GM18511 (cell line): ENCODE measurements at regions not wholly inside any gene's neighbourhood (a gene's known extent, or its start where the extent isn't known, plus 50 kb on each side); places are given as distances from the start of the nearest gene placed in this dataset.

Experiments used
- ATAC-seq: cut with Tn5 transposase; IDR thresholded peaks from one replicate; pipeline ENCODE4 v1.9.1; 2021; ENCODE audit warnings: mild to moderate bottlenecking, moderate library complexity; ENCODE audit not compliant: unreplicated experiment

GRCh38 chr4:136461533-136461932 lies 1070.8 kb downstream of the PCDH18 start:
- no peak for ATAC-seq

- no peak for ATAC-seq
Observed at GRCh38 chr4:136458326-136458725, 1074.0 kb downstream of the PCDH18 start.

GRCh38 chr4:136457577-136457976 lies 1074.7 kb downstream of the PCDH18 start:
- no peak for ATAC-seq

DNA sequence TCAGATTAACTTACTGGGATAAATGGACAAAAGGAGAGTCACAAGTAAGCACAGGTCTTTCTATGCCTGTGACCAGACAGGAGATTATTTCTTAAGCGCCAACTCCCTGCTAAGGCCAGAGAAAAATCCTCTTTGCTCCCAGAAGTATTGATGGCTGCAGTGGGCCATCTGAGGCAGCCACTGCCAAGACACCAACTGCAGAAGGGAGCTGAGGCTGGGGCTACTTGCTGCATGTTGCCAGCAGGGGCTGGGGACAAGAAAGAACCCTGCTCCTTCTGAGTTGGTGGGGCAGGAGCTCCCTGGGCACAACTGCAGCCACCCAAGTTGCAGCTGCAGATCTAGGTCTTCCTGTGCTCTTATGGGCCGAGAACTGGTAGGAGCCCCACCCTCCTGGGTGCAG lies 1075.3 kb downstream of the PCDH18 start:
- ATAC-seq = no peak

GRCh38 chr4:136443006-136443405 lies 1089.3 kb downstream of the PCDH18 start:
- ATAC-seq = no peak

DNA sequence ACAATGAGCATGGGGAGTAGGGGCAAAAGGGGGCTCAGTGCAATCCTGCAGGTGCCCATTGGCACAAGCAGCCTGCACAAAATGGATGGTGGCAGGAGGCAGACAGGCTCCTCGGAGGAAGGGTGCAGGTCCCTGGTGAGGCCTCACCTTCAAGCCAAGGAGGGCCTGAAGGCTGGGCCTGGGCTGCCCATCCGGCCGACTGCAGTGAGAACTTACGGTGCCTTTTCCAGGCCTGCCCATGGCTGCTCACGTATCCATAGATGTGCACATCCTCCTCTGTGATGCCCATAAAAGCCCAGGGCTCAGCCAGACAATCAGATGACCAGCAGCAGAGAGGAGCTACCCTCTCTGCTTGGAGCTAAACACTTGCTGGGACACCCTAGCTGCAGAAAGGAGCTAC lies 1089.8 kb downstream of the PCDH18 start:
- ATAC-seq = no peak

- no peak for ATAC-seq
Observed at GRCh38 chr4:136441629-136442282, 1090.5 kb downstream of the PCDH18 start.

DNA sequence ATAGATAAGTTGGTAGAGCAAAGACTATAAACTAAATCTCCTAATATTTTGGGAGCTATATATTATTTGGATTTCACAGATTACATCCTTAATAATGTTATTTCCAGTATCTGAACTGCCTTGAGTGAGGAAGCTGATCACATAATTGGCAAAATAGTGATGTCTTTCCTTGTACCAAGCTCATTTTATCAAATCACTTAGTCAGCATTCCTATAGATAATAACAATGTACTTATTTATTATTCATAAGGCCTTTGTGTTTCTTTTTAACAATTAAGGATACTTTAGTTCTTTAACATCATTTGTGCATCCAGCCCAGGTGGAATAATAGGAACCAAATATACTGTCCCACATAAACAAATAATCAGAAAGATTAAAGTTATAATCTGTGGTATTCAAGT lies 1093.6 kb downstream of the PCDH18 start:
- ATAC-seq = no peak

DNA sequence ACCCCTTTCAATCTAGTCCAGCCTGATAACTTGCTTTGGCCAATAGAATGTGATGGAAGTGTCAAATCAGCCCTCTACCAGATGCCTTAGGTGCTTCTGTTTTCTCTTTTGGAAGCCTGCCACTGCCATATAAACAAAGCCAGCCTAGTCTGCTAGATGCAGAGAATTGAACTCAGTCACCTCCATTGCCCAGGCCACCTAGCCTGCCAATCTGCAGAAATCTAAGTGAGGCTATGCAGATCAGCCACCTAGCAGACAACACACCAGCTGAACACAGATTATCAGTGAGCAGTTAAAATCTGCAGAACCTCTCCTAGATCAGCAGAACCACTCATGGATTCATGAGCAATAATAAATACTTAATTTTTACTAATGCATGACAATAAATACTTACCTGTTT lies 1108.2 kb downstream of the PCDH18 start:
- no peak for ATAC-seq

- no peak for ATAC-seq
Observed at GRCh38 chr4:136414981-136415380, 1117.3 kb downstream of the PCDH18 start.

- no peak for ATAC-seq
Observed at GRCh38 chr4:136412708-136413107, 1119.6 kb downstream of the PCDH18 start.

DNA sequence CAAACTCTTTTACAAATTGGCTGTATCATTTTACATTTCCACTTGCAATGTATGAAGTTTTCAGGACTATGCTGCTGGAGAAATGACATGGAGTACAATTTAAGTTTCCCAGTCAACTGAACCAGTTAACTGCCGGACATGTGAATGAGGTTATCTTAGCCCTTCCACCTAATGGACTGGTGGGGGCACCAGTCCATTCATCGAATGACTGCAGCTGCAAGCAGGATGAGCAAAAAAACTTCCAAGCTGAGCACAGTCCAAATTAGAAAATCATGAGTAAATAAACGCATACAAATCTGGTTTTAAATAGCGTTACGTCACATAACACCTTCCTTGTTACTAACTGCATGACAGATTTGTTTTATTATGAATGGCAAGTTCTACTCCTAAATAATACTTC lies 1131.5 kb downstream of the PCDH18 start:
- ATAC-seq = no peak

DNA sequence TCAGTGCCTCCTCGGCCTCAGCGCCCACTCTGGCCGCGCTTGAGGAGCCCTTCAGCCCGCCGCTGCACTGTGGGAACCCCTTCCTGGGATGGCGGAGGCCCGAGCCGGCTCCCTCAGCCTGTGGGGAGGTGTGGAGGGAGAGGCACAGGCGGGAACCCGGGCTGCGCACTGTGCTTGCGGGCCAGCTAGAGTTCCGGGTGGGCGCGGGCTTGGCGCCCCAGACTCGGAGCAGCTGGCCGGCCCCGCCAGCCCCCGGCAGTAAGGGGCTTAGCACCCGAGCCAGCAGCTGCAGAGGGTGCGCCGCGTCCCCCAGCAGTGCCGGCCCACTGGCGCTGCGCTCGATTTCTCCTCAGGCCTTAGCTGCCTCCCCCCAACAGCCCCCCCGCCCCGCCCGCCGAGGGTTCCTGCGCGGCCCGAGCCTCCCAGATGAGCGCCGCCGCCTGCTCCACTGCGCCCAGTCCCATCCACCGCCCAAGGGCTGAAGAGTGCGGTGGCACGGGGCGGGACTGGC lies 1137.0 kb downstream of the PCDH18 start:
- no peak for ATAC-seq

DNA sequence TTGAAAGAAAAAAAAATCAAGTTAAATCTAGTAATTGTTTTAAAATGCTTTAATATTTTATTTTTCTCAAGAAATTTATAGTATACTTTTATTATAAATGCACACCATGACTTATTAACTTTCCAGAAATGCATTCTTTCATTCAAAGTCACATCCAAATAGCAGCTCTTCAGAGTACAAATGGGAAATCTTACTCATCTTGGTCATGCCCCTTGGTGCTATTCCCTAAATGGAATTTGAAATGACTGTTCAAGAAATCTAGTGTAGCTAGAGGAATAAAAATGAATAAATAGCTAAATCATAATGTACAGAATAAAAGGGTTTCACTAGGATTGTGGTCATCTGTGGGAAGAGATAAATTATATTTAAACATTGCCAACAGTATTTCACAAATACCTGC lies 1139.7 kb downstream of the PCDH18 start:
- no peak for ATAC-seq

DNA sequence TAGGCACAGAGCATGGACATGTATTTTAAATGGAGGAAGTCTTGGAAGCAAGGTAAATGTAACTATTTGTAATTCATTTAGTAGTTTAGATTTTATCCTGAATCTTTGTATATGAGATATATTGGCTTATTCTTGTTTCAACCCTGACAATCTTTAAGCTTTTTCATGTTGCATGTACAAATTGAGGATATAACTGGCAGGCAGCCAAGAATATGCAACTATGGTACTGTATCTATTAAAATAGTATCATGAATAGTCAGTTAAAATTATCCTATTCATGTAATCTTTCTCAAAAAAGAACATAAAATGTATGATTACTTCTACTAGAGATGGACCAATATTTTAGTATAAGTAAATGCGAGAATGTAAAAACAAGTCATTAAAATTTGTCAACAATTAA lies 1141.5 kb downstream of the PCDH18 start:
- no peak for ATAC-seq

GRCh38 chr4:136383082-136383481 lies 1149.2 kb downstream of the PCDH18 start:
- ATAC-seq = no peak

DNA sequence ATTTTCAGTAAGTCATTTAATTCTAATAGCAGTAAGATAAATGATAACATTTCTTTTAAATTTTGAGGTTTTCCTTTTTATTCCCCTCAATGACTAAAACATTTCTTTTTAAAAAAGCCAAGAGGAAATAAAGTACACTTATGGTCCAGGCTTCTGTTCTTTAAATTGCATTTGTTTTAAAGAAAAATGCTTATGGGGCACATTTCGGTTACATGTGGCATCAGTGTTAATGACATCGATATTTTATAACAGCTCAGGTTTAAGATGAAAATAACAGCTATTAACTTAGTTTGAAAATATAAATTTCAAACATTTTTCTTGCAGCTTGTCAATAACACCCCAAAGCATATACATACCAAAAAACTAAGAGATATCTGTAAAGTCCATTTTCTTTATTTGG lies 1161.1 kb downstream of the PCDH18 start:
- no peak for ATAC-seq

- ATAC-seq = no peak
Observed at GRCh38 chr4:136369073-136369472, 1163.2 kb downstream of the PCDH18 start.

DNA sequence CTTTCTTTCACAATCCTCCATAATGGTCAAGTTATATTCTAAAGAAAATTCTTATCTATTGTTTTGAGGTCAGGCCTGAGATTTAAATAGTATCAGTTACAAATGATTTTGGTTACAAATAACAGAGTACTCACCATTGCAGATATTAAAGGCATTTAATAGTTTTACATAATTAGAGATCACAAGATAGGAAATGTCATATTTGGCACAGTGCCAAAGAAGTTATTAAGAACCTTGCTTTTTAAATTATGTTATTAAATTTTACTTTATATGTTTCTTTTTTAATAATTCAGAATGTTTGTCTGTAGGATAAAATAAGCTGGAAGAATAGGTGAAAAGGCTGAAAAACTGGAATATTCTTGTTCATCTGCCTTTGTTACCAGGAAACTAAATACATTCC lies 1174.7 kb downstream of the PCDH18 start:
- no peak for ATAC-seq

GRCh38 chr4:136355970-136356369 lies 1176.3 kb downstream of the PCDH18 start:
- ATAC-seq = no peak

DNA sequence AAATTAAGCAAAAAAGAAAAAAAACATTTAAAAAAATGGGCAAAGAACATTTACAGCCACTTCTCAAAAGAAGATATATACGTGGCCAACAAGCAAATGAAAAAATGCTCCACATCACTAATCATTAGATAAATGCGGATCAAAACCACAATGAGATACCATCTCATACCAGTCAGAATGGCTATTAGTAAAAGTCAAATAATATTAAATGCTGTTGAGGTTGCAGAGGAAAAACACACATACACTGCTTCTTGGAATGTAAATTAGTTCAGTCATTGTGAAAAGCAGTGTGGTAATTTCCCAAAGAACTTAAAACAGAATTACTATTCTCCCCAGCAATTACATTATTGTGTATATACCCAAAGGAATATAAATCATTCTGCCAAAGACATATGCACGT lies 1189.0 kb downstream of the PCDH18 start:
- ATAC-seq = no peak

GRCh38 chr4:136342666-136343065 lies 1189.6 kb downstream of the PCDH18 start:
- ATAC-seq = no peak

DNA sequence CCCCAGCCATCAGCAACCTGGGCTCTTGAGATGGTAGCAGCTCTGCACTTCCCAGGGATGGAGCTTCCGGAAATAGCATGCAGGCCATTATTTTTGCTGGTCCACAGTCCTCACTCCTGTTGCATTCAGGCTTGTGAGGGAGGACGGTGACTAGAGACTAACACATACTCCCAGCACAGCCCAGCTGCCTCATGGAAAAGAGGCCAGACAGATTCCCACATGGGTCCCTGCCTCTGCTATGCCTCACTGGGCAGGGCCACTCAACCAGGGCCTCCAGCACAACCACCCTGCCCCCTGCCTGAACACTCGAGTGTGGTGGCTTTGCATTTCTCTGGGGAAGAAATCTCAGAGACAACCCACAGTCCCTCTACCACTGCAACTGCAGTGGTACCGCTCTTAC lies 1195.1 kb downstream of the PCDH18 start:
- no peak for ATAC-seq
